Activated T-cell treated with anti-CD3 and anti-CD28 coated beads for 1 hour (primary cell): ENCODE measurements at regions not wholly inside any gene's neighbourhood (a gene's known extent, or its start where the extent isn't known, plus 50 kb on each side); places are given as distances from the start of the nearest gene placed in this dataset.
"Not testable (repeated sequence)": the region's sequence is repeated elsewhere in the genome, so short reads cannot be mapped to it uniquely, and the experiment has no call there.

Experiments
- DNase-seq: peaks from one replicate; pipeline ENCODE4 v3.0.0-alpha.2; 2020; ENCODE audit warnings: low read depth

DNA sequence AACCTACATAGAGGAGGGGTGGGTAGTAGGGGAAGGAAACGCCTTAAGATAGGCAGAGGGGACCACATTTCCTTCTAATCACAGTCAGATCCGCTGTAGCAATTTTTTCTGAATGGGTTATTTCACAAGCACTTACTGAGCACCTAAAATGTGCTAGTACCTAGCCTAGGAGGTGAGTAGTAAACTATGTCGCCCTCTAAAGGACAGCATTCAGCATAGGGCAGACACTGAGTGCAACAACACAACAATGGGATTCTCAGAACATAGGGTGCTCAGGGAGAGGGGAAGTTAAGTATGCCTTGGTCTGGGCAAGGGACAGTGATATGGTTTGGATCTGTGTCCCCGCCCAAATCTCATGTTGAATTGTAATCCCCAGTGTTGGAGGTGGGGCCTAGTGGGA lies 166.1 kb upstream of the RAB6C start:
- no peak for DNase-seq

DNA sequence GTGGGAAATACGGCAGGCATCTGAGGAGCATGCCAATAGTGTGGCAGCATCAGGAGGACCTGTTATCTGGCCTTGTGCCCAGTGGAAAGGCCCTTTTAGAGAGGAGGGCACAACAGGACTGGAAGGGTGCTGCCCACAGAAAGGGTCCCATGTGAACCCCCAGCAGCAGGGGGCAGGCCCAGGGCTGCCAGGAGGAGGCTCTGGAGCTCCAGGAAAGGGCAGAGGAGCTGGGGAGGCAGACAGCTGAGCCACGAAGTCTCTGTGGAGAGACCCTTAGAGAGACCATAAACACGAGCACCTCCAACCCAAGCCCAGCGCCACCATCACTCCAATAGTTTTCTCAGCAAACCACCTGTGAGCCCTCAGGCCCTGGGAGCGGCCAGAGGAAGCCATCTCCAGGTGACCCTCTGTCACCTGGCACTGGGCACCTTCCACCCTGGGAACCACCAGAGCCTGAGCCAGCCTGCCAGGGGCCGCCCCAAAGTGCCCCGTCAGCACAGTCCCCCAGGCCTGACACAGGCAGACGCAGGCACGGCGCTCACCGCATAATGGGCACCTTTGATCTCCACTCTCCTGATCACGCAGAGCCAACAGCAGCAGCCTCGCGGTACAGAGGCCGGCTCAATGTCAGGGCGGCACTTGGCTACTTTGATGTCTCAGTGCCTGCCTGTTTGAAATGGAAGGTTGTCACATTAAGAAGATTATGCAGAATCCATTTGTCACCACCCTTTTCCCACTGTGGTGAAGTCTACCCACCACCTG lies 162.5 kb upstream of the RAB6C start:
- no peak for DNase-seq

DNA sequence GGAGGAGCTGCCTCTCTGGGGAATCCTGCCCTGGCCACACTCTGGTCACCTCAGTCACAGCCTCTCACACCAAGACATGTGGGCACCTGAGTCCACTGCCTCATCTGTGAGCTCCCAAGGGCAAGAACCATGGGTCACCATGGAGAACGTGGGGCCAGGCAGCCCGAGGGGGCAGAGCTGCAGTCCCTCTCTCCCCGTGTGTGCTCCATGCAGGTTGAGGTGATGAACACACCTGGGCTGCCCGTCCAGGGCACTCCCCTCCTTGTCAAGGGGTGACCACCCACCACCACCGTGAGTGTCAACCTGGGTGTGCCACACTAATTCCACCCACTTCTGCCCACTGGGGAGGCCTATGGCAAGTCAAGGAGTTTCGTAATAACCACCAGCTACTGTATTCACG lies 159.6 kb upstream of the RAB6C start:
- DNase-seq, result no peak

DNA sequence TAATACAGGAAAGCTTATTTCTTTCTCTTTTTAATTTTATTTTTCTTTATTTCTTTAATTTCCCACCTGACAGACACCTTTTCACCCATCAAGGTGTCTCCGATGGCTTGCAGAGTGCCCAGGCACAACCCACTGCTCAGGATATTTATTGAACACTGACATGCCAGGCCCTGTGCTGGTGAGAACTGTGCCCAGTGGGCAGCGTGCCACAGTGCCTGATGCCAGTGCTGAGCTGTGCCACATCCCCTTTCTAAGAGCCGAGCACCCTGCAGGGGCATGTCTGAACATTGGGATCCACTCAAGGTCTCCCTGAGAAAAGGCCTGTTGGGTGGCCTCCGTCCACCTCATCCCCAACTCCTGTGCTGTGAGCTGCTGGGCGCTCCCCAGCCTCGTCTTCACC lies 158.6 kb upstream of the RAB6C start:
- DNase-seq, result no peak

DNA sequence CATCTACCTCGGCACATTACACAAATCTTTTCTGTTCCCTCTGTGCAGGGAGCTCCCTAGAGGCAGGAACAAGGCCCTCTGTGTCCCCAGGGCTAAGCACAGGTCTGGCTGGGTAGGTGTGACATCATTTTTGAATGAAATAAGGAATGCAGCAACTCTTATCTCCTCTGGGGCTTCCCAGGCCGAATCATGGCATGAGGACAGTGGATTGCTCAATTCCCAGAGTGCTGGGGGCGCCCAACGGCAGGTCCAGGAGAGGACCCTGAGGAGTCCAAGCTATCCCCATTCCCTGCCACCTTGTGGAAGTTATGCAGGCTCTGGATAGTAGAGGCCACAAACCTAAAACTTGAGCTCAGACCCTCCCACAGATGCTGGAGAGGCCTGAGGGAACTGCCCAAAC lies 158.0 kb upstream of the RAB6C start:
- DNase-seq, result no peak

DNA sequence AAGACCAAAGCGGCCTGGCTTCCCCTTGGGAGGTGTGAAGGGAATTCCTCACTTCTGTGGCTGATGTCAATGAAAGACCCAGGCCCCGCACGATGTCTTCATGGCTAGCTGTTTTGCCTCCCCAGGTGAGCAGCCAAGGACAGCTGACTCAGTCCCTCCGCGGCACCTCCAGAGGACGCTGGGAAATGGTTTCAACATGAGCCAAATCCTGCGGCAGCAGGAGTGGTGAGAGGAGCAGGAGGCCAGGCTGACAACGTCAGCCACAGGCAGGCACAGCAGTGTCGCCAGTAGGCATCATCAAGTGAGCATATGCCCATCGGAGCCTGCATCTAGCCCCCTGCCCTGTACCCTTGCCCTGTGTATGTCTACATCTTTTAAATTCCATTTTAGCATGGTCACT lies 156.4 kb upstream of the RAB6C start:
- no peak for DNase-seq

DNA sequence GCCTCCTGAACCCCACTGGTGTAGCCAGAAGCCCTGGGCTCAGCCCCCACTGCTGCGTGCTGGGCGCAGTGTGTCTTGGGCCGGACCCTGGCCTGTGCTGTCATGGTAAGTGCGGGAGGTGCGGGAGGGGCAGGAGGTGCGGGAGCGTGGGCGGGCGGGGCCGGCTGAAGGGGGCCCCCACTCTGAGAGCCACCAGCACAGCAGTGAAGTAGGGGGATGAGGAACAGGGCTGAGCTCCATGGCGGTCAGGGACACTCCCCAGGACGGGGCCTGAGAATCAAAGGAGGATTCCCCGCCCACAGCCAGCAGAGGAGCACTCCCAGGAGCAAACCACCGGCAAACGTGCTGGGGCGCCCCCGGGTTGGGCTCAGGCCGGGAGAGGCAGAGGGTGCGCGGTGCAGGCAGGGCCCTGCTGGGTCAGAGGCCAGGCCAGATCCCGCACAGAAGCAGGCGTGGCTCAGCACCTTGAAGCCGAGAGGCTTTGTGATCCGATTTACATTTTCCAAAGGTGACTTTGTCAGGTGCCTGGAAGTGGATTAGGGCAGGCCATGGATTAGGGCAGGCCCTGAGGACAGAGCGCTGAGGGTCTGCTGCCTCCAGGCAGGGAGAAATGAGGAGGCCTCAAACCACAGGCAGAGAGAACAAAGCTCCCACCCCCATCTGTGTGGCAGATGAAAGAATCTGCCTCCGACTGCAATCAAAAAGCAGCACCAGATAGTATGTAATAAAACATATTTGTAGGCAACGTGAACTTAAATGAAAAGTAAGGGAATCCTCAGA lies 152.0 kb upstream of the RAB6C start:
- no peak for DNase-seq

DNA sequence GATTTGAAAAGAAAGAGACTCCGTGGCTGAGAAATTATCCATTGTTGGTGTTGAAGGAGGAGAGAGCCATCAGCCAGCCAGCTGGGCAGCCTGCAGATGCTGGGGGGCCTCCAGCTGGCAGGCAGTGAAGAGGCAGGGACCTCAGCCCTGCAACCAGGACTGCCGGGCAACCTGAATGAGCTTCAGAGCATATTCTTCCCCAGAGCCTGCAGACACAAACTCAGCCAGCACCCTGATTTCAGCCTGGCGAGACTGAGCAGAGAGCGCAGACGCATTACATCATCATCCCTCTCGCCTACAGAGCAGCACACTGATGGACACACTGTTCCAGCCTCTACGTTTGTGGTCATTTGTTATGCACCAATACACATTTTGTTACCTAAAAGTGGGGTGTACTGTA lies 150.7 kb upstream of the RAB6C start:
- no peak for DNase-seq

DNA sequence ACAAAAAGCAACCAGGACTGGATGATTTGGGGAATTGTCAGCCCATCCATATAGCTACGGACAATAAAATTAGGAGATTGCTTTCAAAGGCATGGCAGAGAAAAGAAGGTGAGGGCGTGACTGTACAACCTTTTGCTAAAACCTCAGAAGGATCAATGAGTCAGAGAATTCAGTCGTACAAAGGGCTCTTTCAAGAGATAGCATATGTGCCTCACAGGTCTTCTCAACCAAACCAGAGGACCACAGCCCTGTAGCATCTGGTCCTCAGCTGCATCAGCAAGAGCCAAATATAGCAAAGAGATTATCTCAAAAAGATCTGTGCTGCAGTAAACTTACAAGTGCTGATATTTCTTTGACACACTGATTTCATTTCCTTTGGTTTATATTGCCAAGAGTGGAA lies 149.9 kb upstream of the RAB6C start:
- DNase-seq, result no peak

DNA sequence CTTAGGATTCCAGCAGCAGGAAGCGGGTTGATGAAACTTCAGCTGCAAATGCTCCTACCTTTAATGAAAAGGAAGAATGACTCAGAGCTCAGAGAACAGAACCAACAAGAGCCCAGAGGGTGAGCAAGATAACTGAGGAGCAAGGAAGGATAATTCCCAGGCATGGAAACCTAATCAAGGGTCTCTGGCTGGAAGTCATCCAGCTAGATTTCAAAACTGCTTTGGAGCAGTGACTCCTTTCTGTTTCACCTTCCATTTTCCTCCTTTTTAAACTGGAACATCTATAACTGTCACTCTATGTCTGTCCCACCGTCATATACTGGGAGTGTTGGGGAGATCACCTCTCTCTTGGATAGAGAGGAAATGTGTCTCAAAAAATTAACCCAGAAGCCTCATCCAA lies 148.4 kb upstream of the RAB6C start:
- DNase-seq, result no peak

DNA sequence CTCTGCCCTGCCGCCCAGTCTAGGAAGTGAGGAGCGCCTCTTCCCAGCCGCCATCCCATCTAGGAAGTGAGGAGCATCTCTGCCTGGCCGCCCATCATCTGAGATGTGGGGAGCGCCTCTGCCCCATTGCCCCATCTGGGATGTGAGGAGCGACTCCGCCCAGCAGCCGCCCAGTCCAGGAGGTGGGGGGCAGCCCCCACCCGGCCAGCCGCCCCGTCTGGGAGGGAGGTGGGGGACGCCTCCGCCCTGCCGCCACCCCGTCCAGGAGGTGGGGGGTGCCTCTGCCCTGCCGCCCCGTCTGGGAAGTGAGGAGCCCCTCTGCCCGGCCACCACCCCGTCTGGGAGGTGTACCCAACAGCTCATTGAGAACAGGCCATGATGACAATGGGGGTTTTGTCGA lies 146.0 kb upstream of the RAB6C start:
- not testable (repeated sequence) for DNase-seq

DNA sequence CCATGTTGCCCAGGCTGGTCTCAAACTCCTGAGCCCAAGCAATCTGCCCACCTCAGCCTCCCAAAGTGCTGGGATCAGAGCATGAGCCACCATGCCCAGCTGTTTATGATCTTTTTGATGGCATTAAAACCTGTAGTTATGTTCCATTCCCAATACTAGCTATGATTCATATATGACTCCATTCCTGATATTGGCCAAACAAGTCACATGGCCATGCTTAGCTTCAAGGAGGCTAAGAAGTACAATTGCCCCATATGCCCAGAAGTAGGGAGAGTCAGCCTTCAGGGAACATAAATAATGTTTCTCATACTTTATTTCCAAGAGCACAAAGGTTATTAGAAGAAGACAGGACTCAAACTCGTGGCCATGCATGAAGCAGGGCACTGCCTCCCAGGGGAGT lies 132.4 kb upstream of the RAB6C start:
- DNase-seq, result no peak

DNA sequence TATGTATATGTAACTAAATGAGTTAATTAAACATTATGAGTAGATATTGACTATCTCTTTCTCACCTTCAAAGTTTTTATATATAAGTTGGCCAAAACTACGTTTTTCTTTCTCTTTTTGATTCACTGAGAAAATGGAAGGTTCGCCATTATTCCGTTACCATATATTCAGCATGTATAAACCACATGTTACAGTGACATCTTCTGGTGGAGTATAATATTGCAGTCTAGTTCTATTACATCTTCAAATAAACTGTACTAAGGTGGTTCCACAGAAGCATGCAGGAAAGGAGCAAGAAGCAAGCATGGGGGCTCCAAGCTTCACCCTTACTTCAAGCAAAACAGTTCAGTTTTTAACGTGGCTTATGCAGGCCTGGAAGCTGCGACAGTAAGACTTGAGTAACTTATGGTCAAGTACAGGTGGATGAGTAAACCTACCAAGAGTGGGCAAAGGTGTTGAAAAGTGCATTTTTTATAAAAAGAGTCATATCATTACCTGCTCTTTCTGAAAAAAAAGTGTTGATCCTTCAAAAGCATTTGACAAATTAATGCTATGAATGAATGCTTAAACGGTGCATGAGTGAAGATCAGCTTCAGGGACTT lies 129.8 kb upstream of the RAB6C start:
- no peak for DNase-seq

DNA sequence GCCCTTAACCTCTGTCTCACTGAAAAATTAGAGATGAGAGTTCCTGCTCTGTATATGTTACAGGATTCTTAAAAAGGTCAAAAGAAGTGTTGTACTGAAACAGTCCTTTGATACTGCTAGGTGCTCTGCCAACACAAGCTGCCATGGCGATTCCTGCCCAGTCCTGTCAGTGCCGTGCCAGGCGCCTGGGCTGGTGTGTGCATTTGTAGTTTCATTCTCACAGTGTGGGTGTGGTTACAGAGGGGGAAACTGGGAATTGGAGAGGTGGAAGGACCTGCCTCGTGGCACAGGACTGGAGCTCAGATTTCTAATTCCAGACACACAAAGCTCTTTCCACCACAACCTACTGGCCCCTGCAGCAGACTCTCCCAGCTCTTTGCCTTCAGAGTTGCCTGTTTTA lies 122.3 kb upstream of the RAB6C start:
- no peak for DNase-seq

DNA sequence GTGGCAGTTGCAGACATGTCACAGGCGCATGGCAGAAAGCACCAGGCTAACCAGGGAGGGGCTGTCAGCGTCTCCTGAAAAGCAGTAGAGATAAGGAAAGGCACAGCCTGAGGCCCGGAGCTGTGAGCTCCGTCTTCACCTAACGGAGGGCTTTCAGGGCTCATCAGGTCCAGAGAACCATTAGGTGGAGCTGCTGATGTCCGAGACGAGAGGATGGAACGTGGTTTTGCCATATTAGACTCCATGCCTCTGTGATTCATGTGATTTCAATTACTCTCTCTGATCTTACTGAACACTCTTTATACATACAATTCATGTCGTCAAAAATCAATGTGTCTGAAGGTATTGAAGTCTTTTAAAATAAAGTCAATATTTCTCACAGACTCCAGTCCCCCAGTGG lies 120.3 kb upstream of the RAB6C start:
- DNase-seq, result no peak

DNA sequence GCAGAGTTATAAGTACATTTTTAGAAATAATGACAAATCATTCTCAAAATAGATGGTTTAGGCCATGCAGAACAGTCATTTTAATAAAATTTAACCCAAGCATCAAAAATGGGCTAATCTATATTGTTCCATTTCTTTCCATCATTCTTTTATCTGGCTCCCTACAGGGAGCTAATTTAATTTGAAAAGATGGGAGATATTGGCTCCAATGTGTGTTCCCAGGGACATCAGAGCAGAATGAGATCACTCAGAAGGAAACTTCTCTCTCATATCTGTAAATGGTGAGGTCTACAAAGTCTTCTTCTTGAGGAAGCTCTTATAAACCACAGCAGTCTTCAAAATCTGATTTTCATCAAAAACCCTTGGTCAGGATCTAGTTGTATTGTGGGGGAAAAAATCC lies 119.4 kb upstream of the RAB6C start:
- DNase-seq, result no peak

DNA sequence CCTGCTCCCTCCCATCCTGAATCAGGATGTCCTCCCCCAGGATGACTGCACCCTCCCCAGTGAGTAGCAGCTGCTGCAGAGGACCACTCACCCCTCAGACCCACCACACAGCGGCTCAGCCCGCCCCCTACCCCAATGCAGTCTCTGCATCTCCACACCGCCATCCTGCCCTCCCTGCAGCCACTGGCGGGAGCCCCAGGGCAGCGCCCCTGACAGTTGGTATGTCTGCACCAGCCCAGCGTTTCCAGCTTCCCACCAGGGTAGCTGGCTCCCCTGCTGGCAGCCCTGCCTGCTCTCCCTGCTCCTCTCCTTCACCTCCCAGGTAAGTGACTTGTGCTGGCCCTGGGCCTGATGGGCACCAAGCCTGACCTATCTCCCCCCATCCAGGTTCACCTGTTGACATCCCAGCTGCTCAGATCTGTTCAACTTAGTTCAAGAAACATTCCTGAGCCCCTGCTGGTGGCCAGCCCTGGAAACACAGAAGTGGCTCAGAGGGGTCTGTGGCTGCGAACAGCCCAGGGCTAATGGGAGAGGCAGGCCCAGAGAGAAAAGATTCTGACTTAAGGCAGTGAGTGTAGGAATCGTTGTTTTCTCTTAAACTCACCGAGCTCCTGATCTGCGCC lies 117.7 kb upstream of the RAB6C start:
- DNase-seq, result no peak

DNA sequence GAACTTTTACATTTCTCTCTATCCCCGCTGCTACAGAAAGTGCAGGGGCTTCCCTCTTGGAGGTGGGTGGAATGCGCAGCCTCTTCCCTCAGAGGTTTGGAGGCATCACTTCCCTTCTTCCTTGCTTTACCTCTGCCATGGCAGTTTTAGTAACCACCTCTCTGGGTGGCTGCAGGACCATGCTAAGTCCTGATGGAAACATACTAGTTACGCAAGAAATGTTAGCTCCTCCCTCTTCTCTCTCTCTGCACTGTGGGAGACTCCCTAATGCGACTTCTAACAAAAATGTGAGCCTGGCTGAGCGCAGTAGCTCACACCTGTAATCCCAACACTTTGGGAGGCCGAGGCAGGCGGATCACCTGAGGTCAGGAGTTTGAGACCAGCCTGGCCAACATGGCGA lies 116.8 kb upstream of the RAB6C start:
- no peak for DNase-seq

DNA sequence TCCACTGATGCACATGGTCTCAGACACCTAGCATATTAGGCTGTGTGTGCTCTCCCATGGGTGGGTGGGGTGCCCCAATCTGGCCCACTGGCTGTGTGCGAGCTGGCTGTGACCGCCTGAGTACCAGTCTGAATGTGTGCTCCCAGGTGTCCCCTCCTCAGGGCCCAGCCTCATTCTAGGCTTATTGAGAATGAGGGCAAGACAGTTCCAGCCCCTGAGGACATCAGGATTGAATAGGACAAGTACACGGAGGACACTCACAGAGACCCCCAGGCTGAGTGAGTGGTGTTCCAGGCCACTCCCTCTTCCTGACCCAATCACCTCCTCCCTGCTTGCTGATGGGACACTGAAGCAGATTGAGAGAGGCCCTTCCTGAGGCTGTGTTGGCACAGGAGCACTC lies 116.1 kb upstream of the RAB6C start:
- DNase-seq, result no peak

DNA sequence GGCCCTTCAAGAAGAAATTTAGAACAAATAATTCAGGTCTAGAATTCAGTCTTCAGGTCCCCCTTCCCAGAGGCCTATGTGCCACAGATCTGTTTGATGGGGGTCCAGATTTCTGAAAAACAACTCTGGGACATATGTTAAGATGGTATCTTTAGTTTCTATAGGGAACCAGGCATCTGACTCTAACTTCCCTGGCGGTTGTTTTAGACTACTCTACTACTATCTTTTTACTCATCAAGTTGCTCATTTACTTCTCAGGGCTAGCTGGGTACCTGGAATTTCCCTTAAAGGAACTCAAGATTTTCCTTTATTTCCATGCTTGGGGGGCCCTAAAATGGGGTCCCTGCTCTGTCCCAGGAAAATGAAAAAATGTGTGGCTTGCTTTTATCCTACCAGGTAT lies 114.7 kb upstream of the RAB6C start:
- no peak for DNase-seq

DNA sequence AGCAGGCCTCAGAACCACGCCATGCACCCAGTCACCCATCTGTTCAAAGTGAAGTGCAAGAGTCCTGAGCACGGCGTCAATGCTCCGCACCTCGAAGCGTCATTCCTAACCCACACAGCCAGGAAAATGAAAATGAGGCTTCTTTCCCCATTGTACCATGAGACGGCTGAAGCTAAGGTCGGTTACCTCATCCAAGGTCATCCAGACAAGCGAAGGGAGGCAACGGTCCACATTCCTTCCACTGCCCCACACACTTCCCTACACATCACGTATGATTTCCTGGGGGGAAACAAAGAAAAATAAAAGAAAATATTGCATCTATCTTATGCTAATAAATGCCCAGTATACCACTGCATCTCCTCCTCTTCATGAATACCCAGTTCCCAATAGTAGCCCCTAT lies 113.5 kb upstream of the RAB6C start:
- DNase-seq, result no peak

DNA sequence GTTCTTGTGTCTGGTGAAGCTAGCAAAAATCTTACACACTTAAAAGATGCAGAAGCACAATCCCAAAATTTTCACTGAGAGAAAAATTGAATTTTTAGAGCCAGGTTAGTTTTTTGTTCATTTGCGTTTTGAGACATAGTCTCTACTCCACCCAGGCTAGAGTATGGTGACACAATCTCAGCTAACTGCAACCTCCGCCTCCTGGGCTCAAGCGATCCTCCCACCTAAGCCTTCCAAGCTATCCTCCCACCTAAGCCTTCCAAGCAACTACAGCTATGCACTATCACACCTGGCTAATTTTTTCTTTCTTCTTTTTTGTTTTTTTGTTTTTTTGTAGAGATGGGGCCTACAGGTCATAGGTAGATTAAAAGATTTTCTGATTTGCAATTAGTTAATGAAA lies 113.1 kb upstream of the RAB6C start:
- DNase-seq, result no peak

DNA sequence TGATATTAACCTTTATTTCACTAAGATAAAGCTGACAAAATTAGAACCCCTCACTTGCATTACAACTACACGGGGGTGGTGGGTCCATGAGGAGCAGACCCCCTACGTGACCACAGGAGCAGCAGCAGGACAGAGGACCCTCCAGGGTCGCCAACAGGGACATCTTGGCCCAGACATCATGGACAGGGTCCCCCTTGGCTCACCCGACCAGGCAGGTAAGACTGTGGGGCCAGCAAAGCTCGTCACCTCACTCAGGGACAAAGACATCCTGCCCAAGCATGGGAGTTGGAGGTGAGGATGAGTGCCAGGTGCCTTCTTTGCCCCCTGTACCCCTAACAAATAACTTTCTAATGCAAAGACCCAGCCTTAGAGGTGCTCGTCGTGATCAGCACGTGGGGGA lies 111.3 kb upstream of the RAB6C start:
- DNase-seq, result no peak
